ENCODE measurements at regions not wholly inside any gene's neighbourhood (a gene's known extent, or its start where the extent isn't known, plus 50 kb on each side); places are given as distances from the start of the nearest gene placed in this dataset.

DNA sequence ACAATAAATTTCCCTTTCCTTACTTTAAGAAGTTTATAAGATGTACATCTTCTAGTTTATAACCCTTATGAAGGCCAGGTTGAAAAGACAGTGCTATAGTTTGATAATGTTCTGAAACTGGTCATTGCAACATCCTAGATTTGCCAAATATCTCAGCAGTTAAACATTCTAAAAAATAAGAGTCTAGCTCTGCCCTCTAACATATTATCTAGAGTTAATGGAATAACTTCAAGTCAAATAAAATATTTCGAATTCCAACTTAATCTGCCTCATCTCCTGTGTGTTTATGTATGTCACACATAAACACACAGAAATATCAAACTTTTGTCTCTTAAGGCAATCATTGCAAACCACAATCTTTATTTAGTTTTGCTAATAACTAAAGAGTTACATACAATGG, 796.6 kb downstream of the TLE1 start:
- no peak overlapping the region for H3K4me3 ChIP-seq (ENCODE audit: low read depth in 1 of 3, low read length in 3 of 3)
- H3K36me3 ChIP-seq (ENCODE audit: control insufficient read depth in 3 of 3, insufficient read depth in 2 of 3, low read depth in 1 of 3, low read length in 3 of 3), result no peaks in the 10 kb centered on the region
- no peaks in the 10 kb centered on the region for H3K9me3 ChIP-seq (ENCODE audit: control insufficient read depth in 2 of 2, insufficient read depth in 1 of 2, low read depth in 1 of 2, low read length in 1 of 2)
- H3K27ac ChIP-seq (ENCODE audit: low read depth in 1 of 3, low read length in 2 of 3), result no peak overlapping the region
- DNase-seq, result no peak
- no peaks in the 10 kb centered on the region for H3K27me3 ChIP-seq (ENCODE audit: control insufficient read depth in 3 of 3, insufficient read depth in 3 of 3, low read length in 3 of 3)
- no peaks in the 10 kb centered on the region for H3K4me1 ChIP-seq (ENCODE audit: control insufficient read depth in 3 of 3, insufficient read depth in 2 of 3, low read depth in 1 of 3, low read length in 2 of 3)
- WGBS, 3 donors, result 19 to 55% (median 38%) methylated on average over 1 of the region's 1 CpG
- FAIRE-seq, result no peak

- Histone ChIP-seq H3K27me3 (ENCODE audit: control insufficient read depth in 3 of 3, insufficient read depth in 3 of 3, low read length in 3 of 3) (no peaks in the 10 kb centered on the region), H3K9me3 (ENCODE audit: control insufficient read depth in 2 of 2, insufficient read depth in 1 of 2, low read depth in 1 of 2, low read length in 1 of 2) (no peaks in the 10 kb centered on the region), H3K27ac (ENCODE audit: low read depth in 1 of 3, low read length in 2 of 3) (no peak overlapping the region), H3K36me3 (ENCODE audit: control insufficient read depth in 3 of 3, insufficient read depth in 2 of 3, low read depth in 1 of 3, low read length in 3 of 3) (no peaks in the 10 kb centered on the region), H3K4me1 (ENCODE audit: control insufficient read depth in 3 of 3, insufficient read depth in 2 of 3, low read depth in 1 of 3, low read length in 2 of 3) (no peaks in the 10 kb centered on the region), H3K4me3 (ENCODE audit: low read depth in 1 of 3, low read length in 3 of 3) (no peak overlapping the region)
- FAIRE-seq (no peak), DNase-seq (no peak)
Observed at GRCh38 chr9:80890124-80890523, 799.2 kb downstream of the TLE1 start.

DNA sequence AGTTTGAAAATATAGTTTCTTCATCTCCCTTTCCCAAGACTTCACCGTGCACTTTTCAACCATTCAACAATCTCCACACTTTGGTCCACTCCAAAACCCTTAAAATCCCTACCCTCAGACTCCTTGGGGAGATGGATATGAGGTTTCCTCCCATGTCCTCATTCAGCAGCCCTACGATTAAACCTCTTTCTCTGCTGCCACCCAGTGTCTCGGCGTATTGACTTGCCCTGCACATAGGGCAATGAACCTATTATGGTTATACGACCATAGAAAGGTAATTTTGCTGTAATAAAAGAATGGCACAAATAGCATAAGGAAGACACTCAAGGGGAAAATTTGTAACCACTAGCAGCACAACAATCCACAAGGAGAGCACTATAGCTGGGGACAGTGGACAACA, 803.5 kb downstream of the TLE1 start:
- Histone ChIP-seq H3K4me1 (ENCODE audit: control insufficient read depth in 3 of 3, insufficient read depth in 2 of 3, low read depth in 1 of 3, low read length in 2 of 3) (no peaks in the 10 kb centered on the region), H3K27ac (ENCODE audit: low read depth in 1 of 3, low read length in 2 of 3) (no peak overlapping the region), H3K4me3 (ENCODE audit: low read depth in 1 of 3, low read length in 3 of 3) (no peak overlapping the region), H3K9me3 (ENCODE audit: control insufficient read depth in 2 of 2, insufficient read depth in 1 of 2, low read depth in 1 of 2, low read length in 1 of 2) (no peaks in the 10 kb centered on the region), H3K36me3 (ENCODE audit: control insufficient read depth in 3 of 3, insufficient read depth in 2 of 3, low read depth in 1 of 3, low read length in 3 of 3) (no peaks in the 10 kb centered on the region), H3K27me3 (ENCODE audit: control insufficient read depth in 3 of 3, insufficient read depth in 3 of 3, low read length in 3 of 3) (no peaks in the 10 kb centered on the region)
- FAIRE-seq (no peak), DNase-seq (no peak)
- WGBS, 3 donors, result 83 to 85% (median 84%) methylated on average over 5 of the region's 5 CpGs

DNA sequence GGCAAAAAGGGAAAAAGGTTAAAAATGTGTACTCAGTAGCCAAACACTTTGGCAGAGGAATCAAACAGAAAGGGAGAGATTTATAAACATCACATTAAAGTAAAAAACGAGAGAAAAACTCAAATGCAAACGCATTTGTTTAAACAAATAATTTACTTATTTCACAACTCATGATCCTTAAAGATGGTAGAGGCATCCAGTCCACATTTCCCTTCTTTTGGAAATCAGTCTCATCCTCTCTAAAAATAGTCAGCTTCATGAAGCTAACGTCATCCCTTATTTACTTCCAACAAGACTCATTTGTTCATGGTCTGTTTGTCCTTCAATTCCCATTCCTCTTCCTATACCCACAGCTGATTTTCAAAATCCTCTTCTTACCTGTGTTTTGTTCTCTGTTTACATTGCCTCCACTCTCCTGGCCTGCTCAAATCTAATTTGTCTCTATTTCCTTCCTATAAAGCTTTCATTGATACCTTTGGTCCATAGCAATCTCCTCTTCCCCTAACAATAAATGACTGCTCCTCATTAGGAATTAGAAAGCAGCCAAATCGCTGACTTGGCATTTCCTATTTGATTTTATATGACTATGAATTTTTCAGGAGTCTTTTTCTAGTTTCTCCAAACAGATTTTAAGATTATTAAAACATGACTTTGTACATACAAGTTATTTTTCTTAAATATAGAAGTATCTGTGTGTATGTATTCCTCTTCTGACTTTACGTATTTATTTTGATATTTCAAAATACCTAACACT, 805.3 kb downstream of the TLE1 start:
- no peak overlapping the region for H3K4me3 ChIP-seq (ENCODE audit: low read depth in 1 of 3, low read length in 3 of 3)
- no peaks in the 10 kb centered on the region for H3K36me3 ChIP-seq (ENCODE audit: control insufficient read depth in 3 of 3, insufficient read depth in 2 of 3, low read depth in 1 of 3, low read length in 3 of 3)
- 47 to 52% (median 47%) methylated on average over 5 of the region's 5 CpGs for WGBS, 3 donors
- H3K27me3 ChIP-seq (ENCODE audit: control insufficient read depth in 3 of 3, insufficient read depth in 3 of 3, low read length in 3 of 3), result no peaks in the 10 kb centered on the region
- no peaks in the 10 kb centered on the region for H3K4me1 ChIP-seq (ENCODE audit: control insufficient read depth in 3 of 3, insufficient read depth in 2 of 3, low read depth in 1 of 3, low read length in 2 of 3)
- no peaks in the 10 kb centered on the region for H3K9me3 ChIP-seq (ENCODE audit: control insufficient read depth in 2 of 2, insufficient read depth in 1 of 2, low read depth in 1 of 2, low read length in 1 of 2)
- no peak for DNase-seq
- H3K27ac ChIP-seq (ENCODE audit: low read depth in 1 of 3, low read length in 2 of 3), result no peak overlapping the region
- FAIRE-seq, result no peak

- Histone ChIP-seq H3K27me3 (ENCODE audit: control insufficient read depth in 3 of 3, insufficient read depth in 3 of 3, low read length in 3 of 3) (no peaks in the 10 kb centered on the region), H3K36me3 (ENCODE audit: control insufficient read depth in 3 of 3, insufficient read depth in 2 of 3, low read depth in 1 of 3, low read length in 3 of 3) (no peaks in the 10 kb centered on the region), H3K9me3 (ENCODE audit: control insufficient read depth in 2 of 2, insufficient read depth in 1 of 2, low read depth in 1 of 2, low read length in 1 of 2) (no peaks in the 10 kb centered on the region), H3K4me1 (ENCODE audit: control insufficient read depth in 3 of 3, insufficient read depth in 2 of 3, low read depth in 1 of 3, low read length in 2 of 3) (no peaks in the 10 kb centered on the region), H3K27ac (ENCODE audit: low read depth in 1 of 3, low read length in 2 of 3) (no peak overlapping the region), H3K4me3 (ENCODE audit: low read depth in 1 of 3, low read length in 3 of 3) (no peak overlapping the region)
- FAIRE-seq, result no peak
- WGBS, 3 donors, result 69 to 92% (median 81%) methylated on average over 5 of the region's 5 CpGs
- DNase-seq, result no peak
Observed at GRCh38 chr9:80883426-80883825, 805.9 kb downstream of the TLE1 start.

GRCh38 chr9:80881940-80882339, 807.4 kb downstream of the TLE1 start:
- Histone ChIP-seq H3K36me3 (ENCODE audit: control insufficient read depth in 3 of 3, insufficient read depth in 2 of 3, low read depth in 1 of 3, low read length in 3 of 3) (no peaks in the 10 kb centered on the region), H3K4me3 (ENCODE audit: low read depth in 1 of 3, low read length in 3 of 3) (no peak overlapping the region), H3K27ac (ENCODE audit: low read depth in 1 of 3, low read length in 2 of 3) (no peak overlapping the region), H3K27me3 (ENCODE audit: control insufficient read depth in 3 of 3, insufficient read depth in 3 of 3, low read length in 3 of 3) (no peaks in the 10 kb centered on the region), H3K9me3 (ENCODE audit: control insufficient read depth in 2 of 2, insufficient read depth in 1 of 2, low read depth in 1 of 2, low read length in 1 of 2) (no peaks in the 10 kb centered on the region), H3K4me1 (ENCODE audit: control insufficient read depth in 3 of 3, insufficient read depth in 2 of 3, low read depth in 1 of 3, low read length in 2 of 3) (no peaks in the 10 kb centered on the region)
- DNase-seq (no peak), FAIRE-seq (no peak)
- WGBS, 3 donors, result 42 to 75% (median 55%) methylated on average over 5 of the region's 5 CpGs

GRCh38 chr9:80881320-80881719, 808.0 kb downstream of the TLE1 start:
- FAIRE-seq (no peak), DNase-seq (no peak)
- Histone ChIP-seq H3K4me3 (ENCODE audit: low read depth in 1 of 3, low read length in 3 of 3) (no peak overlapping the region), H3K4me1 (ENCODE audit: control insufficient read depth in 3 of 3, insufficient read depth in 2 of 3, low read depth in 1 of 3, low read length in 2 of 3) (no peaks in the 10 kb centered on the region), H3K36me3 (ENCODE audit: control insufficient read depth in 3 of 3, insufficient read depth in 2 of 3, low read depth in 1 of 3, low read length in 3 of 3) (no peaks in the 10 kb centered on the region), H3K9me3 (ENCODE audit: control insufficient read depth in 2 of 2, insufficient read depth in 1 of 2, low read depth in 1 of 2, low read length in 1 of 2) (no peaks in the 10 kb centered on the region), H3K27ac (ENCODE audit: low read depth in 1 of 3, low read length in 2 of 3) (no peak overlapping the region), H3K27me3 (ENCODE audit: control insufficient read depth in 3 of 3, insufficient read depth in 3 of 3, low read length in 3 of 3) (no peaks in the 10 kb centered on the region)
- 32 to 64% (median 42%) methylated on average over 6 of the region's 6 CpGs for WGBS, 3 donors

- no peaks in the 10 kb centered on the region for H3K27me3 ChIP-seq (ENCODE audit: control insufficient read depth in 3 of 3, insufficient read depth in 3 of 3, low read length in 3 of 3)
- no peak for FAIRE-seq
- H3K4me1 ChIP-seq (ENCODE audit: control insufficient read depth in 3 of 3, insufficient read depth in 2 of 3, low read depth in 1 of 3, low read length in 2 of 3), result no peaks in the 10 kb centered on the region
- H3K36me3 ChIP-seq (ENCODE audit: control insufficient read depth in 3 of 3, insufficient read depth in 2 of 3, low read depth in 1 of 3, low read length in 3 of 3), result no peaks in the 10 kb centered on the region
- no peak overlapping the region for H3K4me3 ChIP-seq (ENCODE audit: low read depth in 1 of 3, low read length in 3 of 3)
- WGBS, 3 donors, result 73 to 86% (median 74%) methylated on average over 2 of the region's 2 CpGs
- no peaks in the 10 kb centered on the region for H3K9me3 ChIP-seq (ENCODE audit: control insufficient read depth in 2 of 2, insufficient read depth in 1 of 2, low read depth in 1 of 2, low read length in 1 of 2)
- no peak overlapping the region for H3K27ac ChIP-seq (ENCODE audit: low read depth in 1 of 3, low read length in 2 of 3)
- no peak for DNase-seq
Observed at GRCh38 chr9:80878556-80878955, 810.8 kb downstream of the TLE1 start.

- H3K4me1 ChIP-seq (ENCODE audit: control insufficient read depth in 3 of 3, insufficient read depth in 2 of 3, low read depth in 1 of 3, low read length in 2 of 3), result no peaks in the 10 kb centered on the region
- H3K27me3 ChIP-seq (ENCODE audit: control insufficient read depth in 3 of 3, insufficient read depth in 3 of 3, low read length in 3 of 3), result no peaks in the 10 kb centered on the region
- WGBS, 3 donors, result 75 to 82% (median 78%) methylated on average over 4 of the region's 4 CpGs
- no peak overlapping the region for H3K27ac ChIP-seq (ENCODE audit: low read depth in 1 of 3, low read length in 2 of 3)
- DNase-seq, result no peak
- H3K4me3 ChIP-seq (ENCODE audit: low read depth in 1 of 3, low read length in 3 of 3), result no peak overlapping the region
- H3K36me3 ChIP-seq (ENCODE audit: control insufficient read depth in 3 of 3, insufficient read depth in 2 of 3, low read depth in 1 of 3, low read length in 3 of 3), result no peaks in the 10 kb centered on the region
- H3K9me3 ChIP-seq (ENCODE audit: control insufficient read depth in 2 of 2, insufficient read depth in 1 of 2, low read depth in 1 of 2, low read length in 1 of 2), result no peaks in the 10 kb centered on the region
- no peak for FAIRE-seq
Observed at GRCh38 chr9:80875947-80876346, 813.4 kb downstream of the TLE1 start.
